GM12878 (cell line): ENCODE measurements at regions not wholly inside any gene's neighbourhood (a gene's known extent, or its start where the extent isn't known, plus 50 kb on each side); places are given as distances from the start of the nearest gene placed in this dataset.

Source experiments
- ATAC-seq: fragments of 200-7000 bp; cut with Tn5 transposase; 3 replicates; pipeline ENCODE4 v1.9.1; 2020; ENCODE audit warnings: mild to moderate bottlenecking, moderate library complexity
- BruUV-seq: library from RNA; stranded (reverse); fragments of 400-500 nt; replicated peaks from 2 replicates; lab custom pipeline; 2021; lab: Mats Ljungman, UMichigan
- CTCF ChIA-PET: fragments of 300-600 bp; sonication (Branson Sonifier 250); formaldehyde crosslinking; extraction: SDS; loops from one replicate; lab custom pipeline; 2021; ENCODE audit warnings: inconsistent platforms; lab: Yijun Ruan, JAX
- POLR2A ChIA-PET: fragments of 350-600 bp; formaldehyde crosslinking; extraction: SDS; loops from one replicate; lab custom pipeline; 2021; ENCODE audit warnings: inconsistent platforms; lab: Charles Lee
- RAD21 ChIA-PET: fragments of 300-600 bp; sonication (Branson Sonifier 250); formaldehyde crosslinking; loops from one replicate; lab custom pipeline; 2023; ENCODE audit warnings: antibody characterized with exemption; ENCODE audit not compliant: unreplicated experiment; lab: Charles Lee
- SMC1A ChIA-PET: fragments of 300-600 bp; sonication (Branson Sonifier 250); formaldehyde crosslinking; loops from one replicate; lab custom pipeline; 2023; ENCODE audit not compliant: unreplicated experiment, uncharacterized antibody; lab: Charles Lee
- DNase-seq: peaks from one replicate; pipeline ENCODE4 v3.0.0-alpha.2; 2011; ENCODE audit warnings: low read depth, low spot score
- FAIRE-seq: peaks from 3 replicates; lab custom pipeline; 2011; peaks lifted over from hg19 to GRCh38; lab: Jason Lieb, UNC
- H2AFZ ChIP-seq: 2 replicates; pipeline ENCODE4 v1.6.0; 2011; ENCODE audit warnings: low read depth, low read length, control low read depth; ENCODE audit not compliant: control insufficient read depth
- H3K27ac ChIP-seq: 2 replicates; pipeline ENCODE4 v1.5.1; 2011; ENCODE audit warnings: control low read depth; ENCODE audit not compliant: control insufficient read depth, insufficient read depth
- H3K27me3 ChIP-seq, 2 experiments: replicated peaks in 1 of 2; 2 replicates each; pipeline versions ENCODE4 v1.6.0 to v1.6.1; 2011; ENCODE audit warnings: low read length in 1 of 2; ENCODE audit not compliant: control insufficient read depth in 2 of 2, insufficient read depth in 2 of 2
- H3K36me3 ChIP-seq, 2 experiments: 2 replicates each; pipeline ENCODE4 v1.5.1; 2011; ENCODE audit warnings: low read length in 1 of 2; ENCODE audit not compliant: control insufficient read depth in 2 of 2, insufficient read depth in 2 of 2
- H3K4me1 ChIP-seq: 2 replicates; pipeline ENCODE4 v1.6.1; 2011; ENCODE audit warnings: mild to moderate bottlenecking, low read length, moderate library complexity, mixed read lengths; ENCODE audit not compliant: control insufficient read depth, insufficient read depth
- H3K4me2 ChIP-seq: 2 replicates; pipeline ENCODE4 v1.6.0; 2011; ENCODE audit warnings: control low read depth; ENCODE audit not compliant: control insufficient read depth, insufficient read depth
- H3K4me3 ChIP-seq: fragments of 200-600 bp; sonication (generic); 2 replicates; pipeline ENCODE4 v1.5.1; 2016
- H3K79me2 ChIP-seq: 2 replicates; pipeline ENCODE4 v1.6.0; 2011; ENCODE audit warnings: low read length; ENCODE audit not compliant: control insufficient read depth, insufficient read depth
- H3K9ac ChIP-seq: 2 replicates; pipeline ENCODE4 v1.8.0; 2011; ENCODE audit warnings: low read length, control low read depth, mixed read lengths; ENCODE audit not compliant: control insufficient read depth, insufficient read depth
- H3K9me3 ChIP-seq: replicated peaks from 3 replicates; pipeline ENCODE4 v1.5.1; 2011; ENCODE audit warnings: mild to moderate bottlenecking, low read length; ENCODE audit not compliant: control insufficient read depth, insufficient read depth
- H4K20me1 ChIP-seq: 2 replicates; pipeline ENCODE4 v1.6.0; 2011; ENCODE audit not compliant: control insufficient read depth, insufficient read depth
- GATAD2B ChIP-seq: fragments of 450-650 bp; conservative IDR thresholded peaks from 2 replicates; pipeline ENCODE4 v1.6.1; 2017; ENCODE audit warnings: low read depth, mild to moderate bottlenecking, moderate library complexity
- LARP7 ChIP-seq: fragments of 450-650 bp; IDR thresholded peaks from 2 replicates; pipeline ENCODE4 v1.6.1; 2017; ENCODE audit warnings: mild to moderate bottlenecking
- PAX5 ChIP-seq: IDR thresholded peaks from 2 replicates; pipeline ENCODE4 v1.6.1; 2011; ENCODE audit warnings: low read depth, low read length, borderline replicate concordance
- PAX8 ChIP-seq: fragments of 450-650 bp; IDR thresholded peaks from 2 replicates; pipeline ENCODE4 v1.6.1; 2017; ENCODE audit warnings: mild to moderate bottlenecking, moderate library complexity
- RAD21 ChIP-seq: IDR thresholded peaks from 2 replicates; pipeline ENCODE4 v1.6.1; 2011; ENCODE audit warnings: mild to moderate bottlenecking, low read depth, low read length, moderate library complexity; ENCODE audit not compliant: insufficient read depth
- WGBS: methylation state at CpG from one replicate; pipeline ENCODE4 v1.1.6; 2016; ENCODE audit warnings: low lambda C conversion rate; ENCODE audit not compliant: insufficient replicate concordance, insufficient coverage; ENCODE audit errors: missing lambda C conversion rate; 5-methylcytosine and 5-hydroxymethylcytosine counted together
- in situ Hi-C: fragments of 300-500 bp; cut with MboI; formaldehyde crosslinking; loops from 9 replicates; pipeline ENCODE4 v1.14.3; 2018; ENCODE audit warnings: mixed read lengths
- intact Hi-C: fragments of 100-400 bp; cut with micrococcal nuclease; formaldehyde crosslinking; loops from one replicate; pipeline ENCODE4 v1.14.2; 2022; ENCODE audit not compliant: unreplicated experiment
- TF ChIP-seq, protein P1 (sequence below): fragments of 150-350 bp; IDR thresholded peaks from 2 replicates; pipeline ENCODE4 v1.6.1; 2014; ENCODE audit warnings: mild to moderate bottlenecking, low read depth, low read length

DNA sequence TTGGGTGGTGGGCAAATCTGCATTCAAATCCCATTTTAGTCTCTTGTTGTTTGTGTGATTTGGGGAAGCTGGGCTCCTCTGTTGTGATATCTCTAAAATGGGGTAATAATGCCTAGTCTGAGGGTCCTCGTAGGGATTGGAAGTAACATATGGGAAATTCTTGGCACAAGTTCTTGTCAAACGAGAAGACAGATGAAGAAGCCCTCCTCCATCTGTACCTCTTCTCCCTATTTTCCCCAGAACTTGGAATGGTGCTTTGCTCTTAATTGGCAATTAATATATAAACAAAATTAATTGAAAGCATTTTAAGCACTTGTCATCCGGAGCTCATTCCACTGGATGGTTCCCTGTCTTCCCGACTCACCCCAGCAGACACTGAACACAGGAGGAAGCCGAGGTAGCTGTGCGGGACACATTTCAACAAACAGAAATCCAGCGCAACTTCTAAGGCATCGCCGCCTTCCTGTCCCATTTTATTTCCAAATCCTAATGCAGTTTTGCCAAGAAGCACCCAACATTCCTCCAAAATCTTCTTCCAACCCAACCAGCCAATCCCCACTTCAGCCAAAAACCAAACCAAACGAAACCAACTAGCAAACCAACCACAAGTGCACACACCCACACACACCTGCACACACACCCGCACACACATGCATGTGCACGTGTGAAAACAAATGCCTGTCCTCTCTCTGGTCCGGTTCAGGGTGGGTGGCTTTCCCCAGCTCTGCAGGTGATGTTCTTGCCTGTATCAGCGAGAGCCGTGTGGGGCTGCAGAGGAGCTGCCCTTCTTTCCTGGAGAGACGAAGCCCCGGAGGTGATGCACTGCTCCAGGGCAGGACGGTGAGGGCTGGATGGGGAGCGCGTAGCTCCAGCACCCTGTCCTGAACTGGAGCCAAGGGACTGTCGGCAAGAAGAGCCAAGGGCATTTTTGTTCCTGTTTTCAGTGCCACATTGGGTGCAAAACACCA, 100.8 kb upstream of the B3GAT1 start:
- in situ Hi-C loops (no loop called here), intact Hi-C loops (no loop called here)
- Histone ChIP-seq H3K9ac (no peak overlapping the region), H3K27ac (no peak overlapping the region), H3K9me3 (no peaks in the 10 kb centered on the region), H3K27me3 (peaks cover 0 to 4% of the 10 kb centered on the region in 2 experiments; a peak in 2 of 4 replicates), H3K4me1 (no peaks in the 10 kb centered on the region), H3K4me2 (no peak overlapping the region), H3K79me2 (no peaks in the 10 kb centered on the region), H3K36me3 (no peaks in the 10 kb centered on the region), H4K20me1 (no peaks in the 10 kb centered on the region), H3K4me3 (no peak overlapping the region), H2AFZ (no peak overlapping the region)
- ChIA-PET POLR2A (no interaction called here), RAD21 (no interaction called here), CTCF (no interaction called here), SMC1A (no interaction called here)
- ATAC-seq (no peak), DNase-seq (no peak), FAIRE-seq (no peak)
- TF ChIP-seq PAX5 (no peak), GATAD2B (no peak), RAD21 (no peak), LARP7 (no peak), PAX8 (no peak)
- TF ChIP-seq, protein P1, sequence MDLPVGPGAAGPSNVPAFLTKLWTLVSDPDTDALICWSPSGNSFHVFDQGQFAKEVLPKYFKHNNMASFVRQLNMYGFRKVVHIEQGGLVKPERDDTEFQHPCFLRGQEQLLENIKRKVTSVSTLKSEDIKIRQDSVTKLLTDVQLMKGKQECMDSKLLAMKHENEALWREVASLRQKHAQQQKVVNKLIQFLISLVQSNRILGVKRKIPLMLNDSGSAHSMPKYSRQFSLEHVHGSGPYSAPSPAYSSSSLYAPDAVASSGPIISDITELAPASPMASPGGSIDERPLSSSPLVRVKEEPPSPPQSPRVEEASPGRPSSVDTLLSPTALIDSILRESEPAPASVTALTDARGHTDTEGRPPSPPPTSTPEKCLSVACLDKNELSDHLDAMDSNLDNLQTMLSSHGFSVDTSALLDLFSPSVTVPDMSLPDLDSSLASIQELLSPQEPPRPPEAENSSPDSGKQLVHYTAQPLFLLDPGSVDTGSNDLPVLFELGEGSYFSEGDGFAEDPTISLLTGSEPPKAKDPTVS: no peak
- BruUV-seq: no TSS peak
- 48% methylated on average over 21 of the region's 21 CpGs for WGBS
